NCI-H82 treated with DMSO at 0.1 percent for 48 hours (cell line): ENCODE measurements at regions not wholly inside any gene's neighbourhood (a gene's known extent, or its start where the extent isn't known, plus 50 kb on each side); places are given as distances from the start of the nearest gene placed in this dataset.

Experiments used
- DNase-seq: peaks from one replicate; lab custom pipeline; 2025; ENCODE audit not compliant: unreplicated experiment; lab: John Stamatoyannopoulos, UW

DNA sequence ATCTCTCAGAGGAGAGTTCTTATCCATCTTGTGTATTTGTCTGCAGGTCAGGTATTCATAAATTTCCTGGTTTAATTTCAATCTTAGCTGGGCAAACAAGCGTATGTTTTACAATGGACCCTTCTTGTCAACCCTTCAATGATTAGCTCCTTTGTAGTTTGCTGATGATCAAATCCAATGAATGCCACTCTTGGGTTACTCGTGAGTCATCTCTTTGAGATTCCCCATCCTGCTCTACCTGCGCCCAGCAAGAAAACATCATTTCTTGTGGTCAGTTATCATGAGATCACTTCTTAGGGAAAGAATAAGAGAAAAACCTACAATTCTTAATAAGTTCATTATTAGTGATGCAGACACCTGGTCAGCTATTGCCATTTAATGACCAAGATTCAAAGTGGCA, 572.3 kb upstream of the PKN2 start:
- no peak for DNase-seq

DNA sequence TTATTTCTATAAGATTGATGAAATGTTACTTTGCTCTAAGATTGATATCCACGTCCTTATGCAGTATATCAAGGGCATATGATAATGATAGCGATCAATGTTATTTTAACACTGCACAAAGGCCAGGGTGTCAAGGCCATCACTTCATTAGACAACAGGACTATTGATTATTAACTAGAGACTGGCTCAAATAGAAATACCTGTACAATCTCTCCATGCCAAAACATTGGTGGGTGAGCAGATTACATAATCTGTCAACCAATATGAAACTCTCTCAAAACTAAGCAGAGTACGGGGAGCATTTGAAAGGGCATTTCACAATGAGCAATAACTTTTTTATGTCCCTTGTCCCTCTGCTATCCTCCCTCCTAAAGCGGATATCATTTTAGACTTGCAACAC, 566.5 kb upstream of the PKN2 start:
- no peak for DNase-seq

DNA sequence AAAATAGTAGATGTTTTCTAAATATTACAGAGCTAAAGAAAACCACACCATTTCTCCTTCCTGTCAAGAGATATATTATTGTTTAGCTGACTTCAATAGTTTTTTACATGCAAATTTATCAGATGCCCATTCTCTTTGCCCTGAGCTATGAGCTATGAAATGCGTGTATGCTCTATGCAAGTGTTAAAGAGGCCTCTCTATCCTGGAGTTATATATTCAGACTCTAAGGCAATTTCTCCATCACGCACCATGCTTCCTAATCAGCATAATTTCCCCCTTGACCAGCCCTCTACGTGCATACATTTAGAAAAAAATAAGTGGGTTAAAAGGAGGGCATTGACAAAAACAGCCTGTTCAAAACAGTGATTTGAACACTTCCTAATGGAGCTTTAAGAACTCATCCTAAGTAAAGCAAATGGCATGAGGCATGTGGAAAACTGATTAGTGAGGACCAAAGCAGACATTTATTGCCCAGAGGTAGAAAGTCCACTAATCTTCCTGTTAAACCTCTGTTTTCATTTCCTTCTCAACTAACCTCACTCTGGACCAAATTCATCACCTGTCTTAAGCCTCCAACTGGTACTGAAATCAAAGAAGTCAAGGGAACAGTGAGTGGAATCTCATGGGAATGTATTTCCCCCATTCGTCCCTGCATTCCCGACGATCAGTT, 565.8 kb upstream of the PKN2 start:
- DNase-seq: no peak

DNA sequence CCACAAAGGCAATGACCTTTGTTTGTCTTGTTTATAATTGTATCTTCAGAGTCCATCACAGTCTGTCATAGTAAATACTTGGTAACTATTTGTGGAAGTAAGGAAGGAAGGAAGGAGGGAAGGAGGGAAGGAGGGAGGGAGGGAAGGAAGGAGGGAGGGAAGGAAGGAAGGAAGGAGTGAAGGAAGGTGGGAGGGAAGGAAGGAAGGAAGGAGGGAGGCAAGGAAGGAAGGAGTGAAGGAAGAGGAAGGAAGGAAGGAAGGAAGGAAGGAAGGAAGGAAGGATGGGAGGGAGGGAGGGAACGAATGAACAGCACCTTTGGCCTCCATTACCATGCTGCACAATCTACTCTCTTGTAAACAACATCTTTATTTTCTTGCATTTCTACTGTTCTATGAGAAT, 559.5 kb upstream of the PKN2 start:
- no peak for DNase-seq

DNA sequence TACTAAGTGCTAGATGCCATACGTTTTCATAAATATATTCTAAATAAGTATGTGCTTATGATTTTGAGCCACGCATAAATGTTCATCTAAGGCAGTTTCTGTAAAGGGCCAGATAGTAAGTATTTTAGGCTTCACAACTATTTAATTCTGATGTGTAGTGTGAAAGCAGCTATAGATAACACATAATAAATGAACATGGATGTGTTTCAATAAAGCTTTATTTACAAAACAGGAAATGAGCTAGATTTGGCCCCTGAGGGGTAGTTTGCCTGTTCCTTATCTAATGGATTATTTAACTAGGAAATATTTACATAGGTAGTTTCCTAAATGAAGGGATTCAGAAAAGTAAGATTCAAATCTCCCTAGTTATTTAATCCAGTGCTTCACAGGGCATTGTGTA, 557.6 kb upstream of the PKN2 start:
- no peak for DNase-seq

DNA sequence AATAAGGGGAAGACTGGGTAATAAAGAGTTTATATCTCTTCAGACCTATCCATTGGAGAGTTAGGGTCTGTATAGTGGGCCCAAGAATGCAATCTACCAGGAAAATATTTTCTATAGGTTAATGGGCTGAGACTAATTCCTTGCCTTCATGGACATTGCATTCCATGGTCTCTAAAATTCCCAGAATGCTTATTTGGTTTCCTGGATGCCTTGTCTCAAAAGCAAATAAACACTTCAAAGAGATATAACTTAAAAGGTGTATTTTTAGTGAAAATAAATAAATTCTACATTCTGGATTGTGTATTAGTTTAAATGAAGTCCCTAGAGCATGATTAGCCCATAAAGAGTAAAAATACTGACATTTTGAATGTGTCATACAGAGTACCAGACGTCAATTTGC, 550.1 kb upstream of the PKN2 start:
- no peak for DNase-seq

DNA sequence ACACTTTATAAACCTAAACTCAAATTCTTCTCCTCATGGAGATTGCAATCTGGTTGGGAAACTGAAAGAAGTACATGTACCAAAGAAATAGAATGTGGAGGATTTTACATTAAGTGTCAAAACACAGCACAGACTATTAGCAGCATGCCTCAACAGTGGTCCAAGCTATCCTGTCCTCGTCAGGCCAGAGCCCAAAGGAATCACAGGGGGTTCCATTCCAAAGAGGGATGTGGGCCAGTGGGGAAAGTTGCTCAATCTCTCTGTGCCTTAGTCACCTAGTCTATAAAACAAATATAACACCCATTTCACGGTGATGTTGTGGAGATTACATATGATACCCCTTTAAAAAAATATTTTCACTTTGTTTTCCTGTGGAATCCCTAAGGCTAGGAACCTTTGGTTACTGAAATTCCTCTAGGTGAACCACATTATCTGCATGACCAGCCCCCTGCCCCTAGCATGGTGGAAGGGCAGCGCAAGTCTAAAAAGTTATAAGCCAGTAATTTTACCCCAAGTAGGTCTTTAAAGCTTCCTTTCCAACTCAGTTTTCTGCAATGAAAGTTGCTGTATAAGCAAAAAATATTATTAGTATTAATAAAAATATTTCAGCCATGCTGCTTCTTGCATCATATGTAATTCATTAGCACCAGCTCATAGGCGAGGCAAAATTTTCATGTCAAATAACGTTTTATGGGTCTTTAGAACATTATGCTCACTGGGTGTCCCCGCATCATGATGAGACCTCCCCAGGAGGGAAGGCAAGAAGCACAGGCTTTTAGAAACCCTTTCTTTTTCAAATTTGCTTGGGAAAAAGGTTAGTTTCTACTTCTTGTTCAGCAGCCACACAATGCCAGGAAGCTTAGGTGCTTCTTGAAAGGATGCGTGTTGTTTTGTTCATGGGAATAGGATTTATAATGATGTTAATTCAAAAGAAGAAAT, 548.8 kb upstream of the PKN2 start:
- no peak for DNase-seq

DNA sequence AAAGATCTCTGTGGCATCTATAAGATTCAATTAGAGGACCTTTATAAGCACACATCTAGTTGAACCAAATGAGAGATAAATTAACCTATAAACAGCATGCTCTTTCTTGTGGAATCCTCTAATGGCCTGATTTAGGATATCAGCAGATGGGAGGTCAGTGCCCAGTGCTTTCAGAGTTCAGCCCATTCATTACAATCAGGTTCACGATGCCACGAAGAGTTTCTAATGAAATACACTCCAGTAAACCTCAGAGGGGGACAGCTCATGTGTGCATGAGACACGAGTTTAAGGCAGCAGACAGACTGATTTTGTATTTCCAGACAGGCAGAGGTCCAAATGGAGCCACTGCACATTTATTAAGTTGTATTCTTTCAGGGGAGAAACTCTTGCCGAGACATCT, 544.4 kb upstream of the PKN2 start:
- DNase-seq: no peak

DNA sequence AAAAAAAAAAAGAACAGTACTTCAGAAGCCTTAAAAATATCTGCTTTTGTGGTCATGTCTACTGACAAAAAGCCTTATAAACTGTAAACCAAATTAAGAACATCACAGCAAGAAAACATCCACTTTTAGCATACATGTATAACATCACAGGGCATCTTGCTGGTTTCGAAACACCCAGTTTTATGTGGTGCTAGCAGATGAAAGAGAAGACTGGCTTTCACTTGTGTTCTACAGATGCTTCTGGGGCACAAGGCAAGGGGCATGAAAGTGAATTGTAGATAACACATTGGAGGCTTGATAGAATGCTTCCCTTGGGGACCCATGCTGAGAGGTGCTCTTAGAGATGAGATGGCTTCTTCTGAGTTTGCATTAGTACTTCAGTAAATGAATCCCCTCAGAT, 543.7 kb upstream of the PKN2 start:
- no peak for DNase-seq

DNA sequence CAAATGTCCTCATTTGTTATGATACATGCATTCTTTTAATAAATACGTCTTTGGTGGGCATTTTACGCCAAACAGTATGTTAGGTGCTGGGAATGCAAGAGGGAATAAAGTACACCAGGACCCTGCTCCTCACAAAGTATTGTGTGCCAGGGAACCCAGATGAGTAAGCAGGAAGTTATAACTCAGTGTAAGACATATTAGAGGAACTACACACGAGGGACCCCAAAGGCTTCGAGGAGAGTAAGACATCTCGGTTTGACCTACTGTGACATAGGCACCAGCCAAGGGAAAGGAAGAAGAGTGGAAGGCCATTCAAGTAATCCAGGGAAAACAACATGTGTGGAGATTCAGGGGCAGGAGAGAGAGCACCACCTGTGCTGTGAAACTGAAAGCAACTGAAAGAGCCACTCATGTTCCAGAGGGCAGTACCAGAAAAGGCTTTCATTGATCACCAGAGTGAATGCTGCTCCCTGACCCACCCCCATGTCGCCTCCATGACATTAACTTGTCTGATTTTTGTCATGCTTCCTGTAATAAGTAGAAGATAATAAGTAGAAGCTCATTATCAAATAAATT, 542.5 kb upstream of the PKN2 start:
- DNase-seq: no peak

DNA sequence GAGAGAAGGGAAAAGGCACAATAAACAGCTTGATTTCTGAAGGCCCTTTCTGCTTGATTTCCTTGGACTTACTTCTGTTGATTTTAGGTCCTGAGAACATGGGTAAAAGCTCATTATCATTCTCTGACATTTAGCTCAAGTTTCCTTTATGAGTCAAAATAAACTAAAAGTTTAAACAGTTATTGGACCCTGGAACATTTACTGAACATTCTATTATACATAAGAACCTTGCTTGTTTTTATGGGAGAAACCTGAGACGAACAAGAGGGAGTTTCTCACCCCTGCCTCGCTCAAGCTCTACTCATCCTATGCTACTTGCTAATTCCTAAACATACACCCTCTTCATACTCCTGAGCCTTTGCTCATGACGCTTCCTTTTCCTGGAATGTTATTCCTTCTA, 538.3 kb upstream of the PKN2 start:
- DNase-seq: no peak

DNA sequence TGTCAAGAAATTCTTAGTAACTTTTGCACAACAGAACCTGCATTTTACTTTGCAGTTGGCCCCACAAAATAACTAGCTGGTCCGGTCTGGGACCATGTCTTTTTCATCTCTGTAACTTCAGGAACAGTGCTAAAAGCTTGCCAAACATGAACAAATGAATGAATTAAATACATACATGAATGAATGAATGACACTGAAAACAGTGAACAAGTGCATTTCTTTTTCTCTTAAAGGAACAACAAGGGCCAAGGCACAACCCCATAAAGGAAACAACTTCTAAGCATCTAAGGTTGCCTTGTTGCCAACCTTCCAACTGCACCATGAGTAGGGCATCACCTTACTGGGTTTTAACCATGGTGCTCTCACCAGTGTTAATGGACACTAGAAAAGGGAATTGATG, 534.4 kb upstream of the PKN2 start:
- DNase-seq: no peak

DNA sequence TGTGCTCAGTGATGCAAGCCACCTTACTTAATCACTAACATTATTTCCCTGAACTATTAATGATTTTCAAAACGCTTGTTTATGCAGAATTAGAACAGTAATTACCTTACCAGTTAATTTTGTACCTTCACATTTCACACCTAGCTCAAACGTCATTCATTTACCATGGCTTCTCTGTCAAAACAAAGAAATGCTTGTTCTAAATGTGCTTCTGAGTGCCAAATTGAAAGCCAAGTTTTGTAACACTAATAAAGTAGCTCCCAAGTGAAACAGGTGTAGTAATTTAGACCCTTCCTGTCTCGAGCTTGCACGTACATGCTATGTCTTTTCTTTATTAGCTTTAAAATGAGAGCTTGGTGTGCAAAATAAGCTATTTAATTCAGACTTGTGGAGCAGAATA, 533.7 kb upstream of the PKN2 start:
- no peak for DNase-seq

DNA sequence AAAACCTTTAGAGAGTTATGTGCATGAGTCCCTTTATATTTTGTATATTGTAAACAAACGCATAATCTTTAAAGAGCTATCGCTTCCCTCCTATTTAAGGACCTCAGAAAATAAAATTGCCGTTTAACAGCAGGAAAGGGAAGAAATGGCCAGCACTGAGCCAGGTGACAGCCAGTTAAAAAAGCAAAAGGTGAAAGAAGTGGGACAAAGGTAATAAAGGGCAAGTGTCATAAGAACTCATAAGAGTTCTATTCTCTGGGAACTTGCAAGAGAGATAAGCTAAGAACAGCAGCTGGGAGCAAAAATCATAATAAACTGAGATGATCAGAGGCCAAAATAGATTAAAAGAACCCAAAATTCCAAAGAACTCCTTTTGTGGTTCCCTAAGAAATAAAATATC, 520.9 kb upstream of the PKN2 start:
- no peak for DNase-seq

DNA sequence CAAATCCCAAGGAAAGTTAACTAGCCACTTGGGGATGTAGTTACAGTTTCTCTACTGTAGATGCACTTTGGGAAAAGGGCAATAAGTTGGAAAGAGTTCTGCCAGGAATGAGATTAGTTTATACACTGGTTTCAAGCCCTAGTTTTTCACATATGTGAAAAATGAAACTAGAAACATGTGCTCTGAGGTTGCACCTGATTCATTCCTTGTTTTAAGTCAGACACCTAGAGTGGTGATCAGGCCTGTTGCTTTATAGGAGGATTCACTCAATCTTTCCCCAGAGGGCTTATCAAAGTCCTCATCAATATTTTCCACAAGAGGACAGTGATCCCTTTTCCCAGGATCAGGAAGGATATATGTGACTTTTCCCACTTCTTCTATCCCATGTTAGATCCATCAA, 515.9 kb upstream of the PKN2 start:
- DNase-seq: no peak

DNA sequence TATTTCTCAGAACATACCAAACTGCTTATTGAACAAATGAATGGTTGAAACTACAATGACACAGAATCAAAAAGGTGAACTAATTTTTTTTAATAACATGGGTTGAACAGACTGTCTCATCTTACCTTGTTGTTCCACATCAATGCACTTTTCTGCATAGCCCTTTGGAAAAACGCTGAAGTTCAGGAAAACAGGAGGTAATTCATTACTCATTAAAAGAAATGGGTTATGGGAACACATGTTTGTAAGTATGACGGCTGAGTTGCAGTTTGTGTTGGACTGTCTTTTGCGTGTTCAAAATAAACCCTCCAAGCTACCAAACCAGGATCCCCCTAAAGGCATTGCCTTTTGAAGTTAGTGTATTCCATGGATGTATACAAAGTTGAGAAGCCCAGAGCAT, 514.9 kb upstream of the PKN2 start:
- DNase-seq: no peak

DNA sequence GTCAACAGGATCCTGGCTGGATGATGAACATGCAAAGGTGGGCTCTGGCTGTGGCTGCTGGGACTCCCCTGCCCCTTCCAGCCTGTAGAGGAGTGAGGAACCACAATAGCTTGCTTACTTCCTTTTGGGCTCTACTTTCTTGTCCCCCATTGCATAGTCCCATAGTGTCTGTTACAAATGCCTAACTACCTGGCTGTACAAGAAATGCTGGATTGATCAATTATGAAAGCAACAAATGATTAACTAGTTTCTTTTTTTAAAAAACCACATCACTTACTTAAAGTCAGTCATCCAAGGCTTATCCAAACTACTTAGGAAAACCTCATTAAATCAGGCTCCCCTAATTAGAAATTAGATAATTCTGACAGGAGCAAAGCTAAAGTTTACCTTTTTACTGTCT, 514.1 kb upstream of the PKN2 start:
- no peak for DNase-seq

DNA sequence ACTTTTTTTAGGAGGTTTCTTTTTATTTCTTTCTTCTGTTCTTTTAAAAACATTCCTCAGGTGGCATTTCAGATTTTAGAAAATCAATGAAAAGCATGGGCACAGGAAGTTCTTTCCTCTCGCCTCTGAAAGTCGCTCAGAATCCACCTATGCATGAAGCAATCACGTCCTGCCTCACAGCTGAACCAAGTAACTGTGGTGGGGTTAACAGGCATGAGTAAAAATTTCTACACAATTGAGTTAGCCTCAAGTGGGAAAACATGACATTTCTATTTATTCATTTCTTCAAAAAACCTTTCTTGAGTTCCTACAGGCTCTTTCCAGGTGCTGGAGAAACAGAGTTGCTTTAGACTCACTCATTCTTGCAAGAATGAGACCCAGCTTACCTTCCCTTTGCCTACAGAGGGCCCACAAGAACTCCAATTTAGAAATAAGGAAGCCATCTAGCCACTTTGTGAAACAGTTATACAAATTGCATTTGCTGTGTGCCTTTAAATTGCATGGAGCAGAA, 508.9 kb upstream of the PKN2 start:
- DNase-seq: no peak

DNA sequence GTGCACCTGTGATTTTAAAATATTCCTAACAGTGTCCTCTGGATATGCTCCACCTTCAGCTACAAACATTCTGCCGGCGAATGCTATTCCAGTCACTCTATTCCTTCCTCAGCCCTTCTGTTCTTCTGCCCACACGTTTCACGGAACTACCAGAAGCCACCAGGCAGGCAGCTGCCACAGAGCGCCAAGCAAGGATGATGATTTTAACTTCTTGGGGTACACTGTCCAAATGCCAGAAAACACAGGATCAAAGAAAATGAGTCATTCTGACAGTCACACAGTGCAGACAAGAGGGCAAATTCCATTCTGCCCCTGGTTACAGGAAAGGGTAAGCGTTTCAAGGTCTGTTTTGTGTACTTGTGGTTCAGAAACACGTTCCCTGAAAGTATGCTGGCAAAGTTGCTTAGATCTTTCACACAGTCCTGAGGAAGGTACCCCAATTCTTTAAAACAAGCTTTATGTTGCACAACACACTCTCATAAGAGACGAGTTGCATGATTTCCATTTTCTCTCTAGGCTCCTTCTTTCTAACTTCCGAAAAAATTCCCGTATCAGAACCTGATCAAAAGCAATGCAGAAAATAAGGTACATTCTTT, 508.3 kb upstream of the PKN2 start:
- no peak for DNase-seq

DNA sequence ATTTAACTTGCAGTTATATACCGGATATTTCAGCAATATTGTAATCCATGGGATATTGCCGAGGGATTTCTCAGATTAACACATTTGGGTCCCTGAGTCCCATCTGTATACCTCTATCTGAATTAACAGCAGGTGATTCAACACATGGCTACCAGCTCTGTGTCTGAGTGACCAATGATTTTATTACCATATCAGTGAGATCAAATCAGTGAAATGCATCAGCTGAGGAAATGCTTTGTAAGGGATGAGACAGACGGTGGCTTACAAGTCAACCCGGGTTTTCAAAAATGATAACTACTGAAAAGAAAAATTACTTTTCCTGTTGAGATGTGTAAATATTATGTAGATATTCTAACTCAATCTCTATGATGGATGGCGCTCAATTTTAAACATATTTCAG, 504.1 kb upstream of the PKN2 start:
- DNase-seq: no peak

DNA sequence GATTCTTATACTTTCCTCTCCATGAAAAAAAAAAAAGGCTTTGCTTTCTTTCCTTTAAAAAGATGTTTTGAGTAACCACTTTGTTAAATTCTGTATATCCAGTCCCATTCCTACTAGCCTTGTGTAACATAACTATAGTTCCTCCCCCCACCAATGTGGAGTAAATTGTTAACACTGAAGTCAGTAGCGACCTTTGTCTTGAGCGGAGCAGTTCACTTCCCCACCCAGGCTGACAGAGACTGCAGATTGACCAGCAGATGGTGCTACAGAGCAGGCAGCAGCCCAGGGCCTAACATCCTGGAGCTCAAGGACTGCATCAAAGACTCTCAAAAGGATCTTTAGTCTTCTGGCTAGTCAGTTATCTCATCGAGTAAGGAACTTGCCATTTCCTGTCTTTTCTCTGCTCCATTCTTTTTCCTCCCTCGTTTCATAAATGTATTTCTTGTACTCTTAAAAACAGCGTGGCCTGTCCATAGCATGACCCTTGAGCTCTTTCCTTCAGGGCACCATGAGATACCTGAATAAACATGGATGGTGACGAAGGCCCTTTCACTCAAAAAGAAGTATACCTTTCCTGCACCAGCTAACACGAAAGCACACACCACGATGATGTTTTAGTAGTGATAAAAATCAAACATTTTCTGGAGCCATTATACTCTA, 503.5 kb upstream of the PKN2 start:
- peak; percentile 75 for DNase-seq
